ENCODE measurements at regions not wholly inside any gene's neighbourhood (a gene's known extent, or its start where the extent isn't known, plus 50 kb on each side); places are given as distances from the start of the nearest gene placed in this dataset.

DNA sequence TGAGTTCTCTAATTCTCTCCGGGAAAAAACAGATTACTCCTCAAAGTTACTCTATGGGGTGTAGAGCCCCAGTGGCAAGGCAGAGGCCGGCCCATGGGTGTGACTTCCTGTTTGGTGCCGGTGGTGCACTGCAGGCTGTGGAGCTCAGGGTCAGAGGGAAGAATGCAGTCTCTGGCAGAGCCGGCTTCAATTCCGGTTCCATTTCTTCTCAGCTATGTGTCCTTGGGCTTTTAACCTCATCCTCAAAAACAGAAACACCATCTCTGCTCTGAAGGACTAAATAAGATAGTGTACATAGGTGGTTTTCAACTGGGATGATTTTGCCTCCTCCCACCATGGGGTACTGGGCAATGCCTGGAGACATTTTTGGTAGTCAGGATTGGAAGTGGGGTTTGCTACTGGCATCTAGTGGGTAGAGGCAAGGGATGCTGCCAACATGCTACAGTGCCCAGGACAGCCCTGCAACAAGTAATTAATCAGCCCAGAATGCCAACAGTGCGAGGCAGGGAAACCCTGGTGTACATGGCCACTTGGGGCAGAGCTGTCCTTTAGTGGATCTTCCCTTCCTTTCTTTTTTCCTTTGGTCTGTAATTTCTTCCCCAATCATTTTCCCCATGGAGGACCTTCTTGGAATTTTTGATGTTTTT lies 81.2 kb downstream of the INSIG2 start:
- Histone ChIP-seq H3K36me3 (ENCODE audit: control insufficient read depth, insufficient read depth, low read length) (no peaks in the 10 kb centered on the region), H3K27me3 (ENCODE audit: control insufficient read depth, insufficient read depth, low read length) (no peaks in the 10 kb centered on the region), H3K4me3 (ENCODE audit: low read depth, low read length) (no peak overlapping the region)
- DNase-seq (ENCODE audit: low read depth), result no peak
- no peak for FAIRE-seq
- TF ChIP-seq, protein P1, sequence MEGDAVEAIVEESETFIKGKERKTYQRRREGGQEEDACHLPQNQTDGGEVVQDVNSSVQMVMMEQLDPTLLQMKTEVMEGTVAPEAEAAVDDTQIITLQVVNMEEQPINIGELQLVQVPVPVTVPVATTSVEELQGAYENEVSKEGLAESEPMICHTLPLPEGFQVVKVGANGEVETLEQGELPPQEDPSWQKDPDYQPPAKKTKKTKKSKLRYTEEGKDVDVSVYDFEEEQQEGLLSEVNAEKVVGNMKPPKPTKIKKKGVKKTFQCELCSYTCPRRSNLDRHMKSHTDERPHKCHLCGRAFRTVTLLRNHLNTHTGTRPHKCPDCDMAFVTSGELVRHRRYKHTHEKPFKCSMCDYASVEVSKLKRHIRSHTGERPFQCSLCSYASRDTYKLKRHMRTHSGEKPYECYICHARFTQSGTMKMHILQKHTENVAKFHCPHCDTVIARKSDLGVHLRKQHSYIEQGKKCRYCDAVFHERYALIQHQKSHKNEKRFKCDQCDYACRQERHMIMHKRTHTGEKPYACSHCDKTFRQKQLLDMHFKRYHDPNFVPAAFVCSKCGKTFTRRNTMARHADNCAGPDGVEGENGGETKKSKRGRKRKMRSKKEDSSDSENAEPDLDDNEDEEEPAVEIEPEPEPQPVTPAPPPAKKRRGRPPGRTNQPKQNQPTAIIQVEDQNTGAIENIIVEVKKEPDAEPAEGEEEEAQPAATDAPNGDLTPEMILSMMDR (IDR thresholded peaks at IDR 0.05; ENCODE audit: insufficient read depth, low read length, severe bottlenecking), result no peak

GRCh38 chr2:118168615-118169014 lies 80.3 kb downstream of the INSIG2 start:
- TF ChIP-seq, protein P1 (IDR thresholded peaks at IDR 0.05; ENCODE audit: insufficient read depth, low read length, severe bottlenecking), result no peak
- Histone ChIP-seq H3K4me3 (ENCODE audit: low read depth, low read length) (no peak overlapping the region), H3K36me3 (ENCODE audit: control insufficient read depth, insufficient read depth, low read length) (no peaks in the 10 kb centered on the region), H3K27me3 (ENCODE audit: control insufficient read depth, insufficient read depth, low read length) (no peaks in the 10 kb centered on the region)
- DNase-seq (ENCODE audit: low read depth) (peak; percentile 60), FAIRE-seq (no peak)

DNA sequence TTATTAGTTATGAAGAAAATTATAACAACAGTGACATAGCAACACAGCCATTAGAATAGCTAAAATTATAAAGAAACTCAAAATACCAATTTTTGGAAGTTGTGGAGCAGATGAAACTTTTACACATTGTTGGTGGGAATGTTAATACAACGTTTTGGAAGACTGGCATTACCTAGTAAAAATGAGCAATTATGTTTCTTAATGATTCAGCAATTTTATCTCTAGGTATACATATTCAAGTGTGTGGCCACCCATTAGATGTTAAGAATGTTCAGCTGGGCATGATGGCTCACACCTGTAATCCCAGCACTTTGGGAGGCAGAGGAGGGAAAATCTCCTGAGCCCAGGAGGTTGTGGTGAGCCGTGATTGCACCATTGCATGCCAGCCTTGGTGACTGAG lies 78.8 kb downstream of the INSIG2 start:
- Histone ChIP-seq H3K36me3 (ENCODE audit: control insufficient read depth, insufficient read depth, low read length) (no peaks in the 10 kb centered on the region), H3K27me3 (ENCODE audit: control insufficient read depth, insufficient read depth, low read length) (no peaks in the 10 kb centered on the region), H3K4me3 (ENCODE audit: low read depth, low read length) (no peak overlapping the region)
- no peak for DNase-seq (ENCODE audit: low read depth)
- no peak for FAIRE-seq
- TF ChIP-seq, protein P1 (IDR thresholded peaks at IDR 0.05; ENCODE audit: insufficient read depth, low read length, severe bottlenecking), result no peak

GRCh38 chr2:118166242-118166641 lies 78.0 kb downstream of the INSIG2 start:
- no peaks in the 10 kb centered on the region for H3K36me3 ChIP-seq (ENCODE audit: control insufficient read depth, insufficient read depth, low read length)
- FAIRE-seq (no peak), DNase-seq (ENCODE audit: low read depth) (no peak)
- no peak overlapping the region for H3K4me3 ChIP-seq (ENCODE audit: low read depth, low read length)
- no peaks in the 10 kb centered on the region for H3K27me3 ChIP-seq (ENCODE audit: control insufficient read depth, insufficient read depth, low read length)
- TF ChIP-seq, protein P1 (IDR thresholded peaks at IDR 0.05; ENCODE audit: insufficient read depth, low read length, severe bottlenecking), result no peak

GRCh38 chr2:118165595-118165994 lies 77.3 kb downstream of the INSIG2 start:
- no peak for DNase-seq (ENCODE audit: low read depth)
- TF ChIP-seq, protein P1 (IDR thresholded peaks at IDR 0.05; ENCODE audit: insufficient read depth, low read length, severe bottlenecking), result no peak
- no peaks in the 10 kb centered on the region for H3K36me3 ChIP-seq (ENCODE audit: control insufficient read depth, insufficient read depth, low read length)
- no peak overlapping the region for H3K4me3 ChIP-seq (ENCODE audit: low read depth, low read length)
- no peaks in the 10 kb centered on the region for H3K27me3 ChIP-seq (ENCODE audit: control insufficient read depth, insufficient read depth, low read length)
- FAIRE-seq, result no peak

Data from bronchial epithelial cell (primary cell).